GM19043 (cell line): ENCODE measurements at regions not wholly inside any gene's neighbourhood (a gene's known extent, or its start where the extent isn't known, plus 50 kb on each side); places are given as distances from the start of the nearest gene placed in this dataset.
"Not testable (repeated sequence)": the region's sequence is repeated elsewhere in the genome, so short reads cannot be mapped to it uniquely, and the experiment has no call there.

Experiments
- ATAC-seq: cut with Tn5 transposase; IDR thresholded peaks from one replicate; pipeline ENCODE4 v1.9.1; 2021; ENCODE audit warnings: low read depth; ENCODE audit not compliant: unreplicated experiment

DNA sequence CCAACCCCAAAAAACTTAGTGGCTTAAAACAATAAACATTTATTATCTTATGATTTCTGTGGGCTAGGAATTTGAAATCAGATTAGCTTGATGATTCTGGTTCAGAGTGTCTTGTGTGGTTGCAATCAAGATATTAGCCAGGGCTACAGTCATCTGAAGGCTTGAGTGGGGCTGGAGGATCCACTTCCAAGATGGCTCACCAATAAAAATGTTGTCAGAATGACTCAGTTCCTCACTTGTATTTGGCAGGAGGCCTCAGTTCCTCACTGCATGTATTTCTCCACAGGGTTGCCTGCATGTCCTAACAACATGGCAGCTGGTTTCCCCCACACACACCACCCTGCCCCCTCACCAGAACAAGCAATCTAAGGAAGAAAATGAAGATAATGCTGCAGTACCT lies 98.2 kb upstream of the NIPBL start:
- no peak for ATAC-seq

DNA sequence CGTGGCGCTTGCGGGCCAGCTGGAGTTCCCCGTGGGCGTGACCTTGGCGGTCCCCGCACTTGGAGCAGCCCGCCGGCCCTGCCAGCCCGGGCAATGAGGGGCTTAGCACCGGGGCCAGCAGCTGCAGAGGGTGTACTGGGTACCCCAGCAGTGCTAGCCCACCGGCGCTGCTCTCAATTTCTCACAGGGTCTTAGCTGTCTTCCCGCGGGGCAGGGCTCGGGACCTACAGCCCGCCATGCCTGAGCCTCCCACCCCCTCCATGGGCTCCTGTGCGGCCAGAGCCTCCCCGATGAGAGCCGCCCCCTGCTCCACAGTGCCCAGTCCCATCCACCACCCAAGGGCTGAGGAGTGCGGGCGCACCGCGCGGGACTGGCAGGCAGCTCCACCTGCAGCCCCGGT lies 94.0 kb upstream of the NIPBL start:
- not testable (repeated sequence) for ATAC-seq

- no peak for ATAC-seq
These were observed 90.0 kb upstream of the NIPBL start for GRCh38 chr5:36786448-36787012.

DNA sequence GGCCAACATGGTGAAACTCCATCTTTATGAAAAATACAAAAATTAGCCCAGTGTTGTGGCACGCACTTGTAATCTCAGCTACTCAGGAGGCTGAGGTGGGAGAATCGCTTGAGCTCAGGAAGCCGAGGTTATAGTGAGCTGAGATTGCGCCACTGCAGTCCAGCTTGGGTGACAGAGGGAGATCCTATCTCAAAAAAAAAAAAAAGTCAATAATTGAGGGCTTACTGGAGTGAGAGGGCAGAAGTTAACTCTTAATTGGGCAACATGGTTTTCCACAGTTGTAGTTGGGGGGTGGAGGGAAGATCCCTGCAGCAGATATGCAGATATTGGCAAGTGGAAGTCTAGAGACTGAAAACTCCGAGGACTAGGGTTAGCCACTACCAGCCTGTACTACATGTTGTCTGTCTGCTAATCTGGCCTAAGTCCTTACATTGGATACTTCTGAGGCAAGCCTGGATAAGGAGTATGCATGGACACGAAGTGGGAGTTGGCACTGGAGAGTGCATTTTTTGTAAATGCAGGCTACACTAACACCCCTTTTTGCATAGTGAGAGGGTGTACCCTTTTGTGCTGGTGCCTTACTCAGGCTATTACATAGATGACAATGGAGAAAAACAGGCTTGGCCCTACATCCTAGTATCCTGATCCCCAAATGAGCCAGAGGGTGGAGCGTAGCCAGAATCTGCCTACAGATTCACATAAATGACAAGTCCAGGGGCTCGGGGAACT lies 89.0 kb upstream of the NIPBL start:
- ATAC-seq: no peak

DNA sequence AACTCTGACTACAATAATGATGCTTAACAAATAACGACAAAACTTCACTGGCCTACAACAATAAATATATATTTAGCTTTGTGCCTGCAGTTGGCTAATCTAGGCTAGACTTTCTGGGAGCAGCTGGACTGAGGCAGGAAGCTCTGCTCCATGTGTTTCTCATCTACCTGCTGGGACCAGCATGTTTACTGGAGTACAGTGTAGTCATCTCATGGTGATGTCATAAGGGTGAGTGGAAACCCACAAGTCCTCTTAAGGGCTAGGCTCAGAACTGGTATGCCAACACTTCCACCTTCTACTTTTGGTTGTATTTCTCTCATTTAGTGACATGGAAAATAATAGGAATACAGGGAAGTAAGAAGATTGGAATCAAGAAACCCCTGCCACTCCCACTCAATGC lies 85.7 kb upstream of the NIPBL start:
- ATAC-seq: no peak

- ATAC-seq: no peak
These were observed 83.9 kb upstream of the NIPBL start for GRCh38 chr5:36792560-36793180.

GRCh38 chr5:36795366-36795765 lies 81.2 kb upstream of the NIPBL start:
- ATAC-seq: no peak

GRCh38 chr5:36796155-36796554 lies 80.4 kb upstream of the NIPBL start:
- ATAC-seq: no peak

DNA sequence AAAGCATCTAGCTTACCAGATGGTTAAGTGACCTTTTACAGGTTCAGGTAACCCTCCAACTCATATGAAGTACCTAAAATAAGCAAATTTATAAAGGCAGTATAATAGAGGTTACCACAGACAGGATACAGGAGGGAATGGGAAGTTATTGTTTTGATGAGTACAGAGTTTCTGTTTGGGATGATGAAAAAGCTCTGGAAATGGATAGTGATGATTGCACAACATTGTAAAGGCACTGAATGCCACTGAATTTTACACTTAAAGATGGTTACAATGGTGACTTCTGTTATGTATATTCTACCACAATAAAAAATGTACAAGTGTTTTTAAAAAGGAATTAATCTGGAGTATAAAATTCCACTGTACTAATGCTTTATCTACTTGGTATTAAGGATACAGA lies 75.0 kb upstream of the NIPBL start:
- ATAC-seq: no peak

GRCh38 chr5:36802187-36802586 lies 74.4 kb upstream of the NIPBL start:
- ATAC-seq: no peak

DNA sequence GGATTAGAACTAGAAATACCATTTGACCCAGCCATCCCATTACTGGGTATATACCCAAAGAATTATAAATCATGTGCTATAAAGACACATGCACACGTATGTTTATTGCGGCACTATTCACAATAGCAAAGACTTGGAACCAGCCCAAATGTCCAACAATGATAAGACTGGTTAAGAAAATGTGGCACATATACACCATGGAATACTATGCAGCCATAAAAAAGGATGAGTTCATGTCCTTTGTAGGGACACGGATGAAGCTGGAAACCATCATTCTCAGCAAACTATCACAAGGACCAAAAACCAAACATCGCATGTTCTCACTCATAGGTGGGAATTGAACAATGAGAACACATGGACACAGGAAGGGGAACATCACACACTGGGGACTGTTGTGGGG lies 63.3 kb upstream of the NIPBL start:
- ATAC-seq: not testable (repeated sequence)

DNA sequence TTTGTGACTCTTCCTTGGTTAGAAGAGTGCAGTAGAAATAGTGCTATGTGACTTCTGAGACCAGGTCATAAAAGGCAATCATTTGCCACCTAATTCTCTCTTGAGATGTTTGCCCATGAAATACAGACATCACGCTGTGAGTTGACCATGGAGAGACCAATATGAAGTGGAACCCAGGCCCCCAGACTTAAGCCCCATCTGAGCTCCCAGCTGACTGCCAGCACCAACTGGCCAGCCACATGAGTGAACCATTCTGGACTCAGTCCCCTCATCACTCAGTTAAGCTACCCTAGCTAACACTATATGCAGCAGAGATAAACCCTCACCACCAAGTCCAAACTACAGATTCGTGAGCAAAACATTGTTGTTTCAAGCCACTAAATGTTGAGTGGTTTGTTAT lies 60.7 kb upstream of the NIPBL start:
- ATAC-seq: no peak

DNA sequence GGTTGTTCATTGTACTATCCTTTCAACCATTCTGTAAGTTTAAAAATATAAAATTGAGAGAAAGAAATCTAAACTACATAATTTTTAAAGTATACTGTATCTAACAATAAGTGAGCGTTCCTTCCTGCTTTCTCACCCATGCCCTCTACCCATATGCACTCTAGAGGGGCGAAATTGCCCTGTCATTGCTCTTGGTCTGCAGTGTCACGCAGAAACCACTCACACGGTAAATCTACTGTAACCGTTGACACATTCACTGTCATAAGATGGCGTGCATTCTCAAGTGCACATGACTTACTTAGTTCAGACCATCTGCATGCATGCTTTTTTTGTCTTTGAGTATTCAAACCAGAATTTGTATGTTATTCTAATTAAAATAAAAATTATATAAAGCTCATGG lies 55.7 kb upstream of the NIPBL start:
- no peak for ATAC-seq

- ATAC-seq: no peak
These were observed 49.9 kb upstream of the NIPBL start for GRCh38 chr5:36826694-36827093.
